Erythroblast (primary cell): ENCODE measurements at regions not wholly inside any gene's neighbourhood (a gene's known extent, or its start where the extent isn't known, plus 50 kb on each side); places are given as distances from the start of the nearest gene placed in this dataset.

ENCODE experiments used
- GATA1 ChIP-seq: IDR thresholded peaks from 2 replicates; pipeline ENCODE4 v1.6.1; 2011; ENCODE audit warnings: low read depth, mild to moderate bottlenecking, control low read depth, low read length, moderate library complexity
- POLR2A ChIP-seq: IDR thresholded peaks from 2 replicates; pipeline ENCODE4 v1.6.1; 2011; ENCODE audit warnings: mild to moderate bottlenecking, low read length

DNA sequence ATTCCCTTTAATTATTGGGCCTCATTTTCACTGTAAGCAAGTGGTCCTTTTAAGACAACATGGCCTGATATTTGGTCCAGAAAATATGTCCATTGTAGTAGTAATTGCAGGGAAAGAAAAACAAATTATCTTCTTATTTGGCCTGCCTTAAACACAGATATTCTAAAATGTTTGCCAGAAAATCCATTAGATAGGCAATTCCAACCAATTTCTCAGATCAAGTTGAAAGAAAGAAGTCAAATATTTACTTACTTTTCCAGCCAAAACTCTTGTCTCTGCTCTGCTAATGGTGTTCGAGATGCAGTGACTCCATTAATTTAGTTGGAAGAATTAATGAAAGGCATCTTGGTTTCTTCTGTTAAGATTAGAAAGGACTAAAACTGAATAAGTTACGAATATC is 757.3 kb upstream of the IGFBP3 start:
- TF ChIP-seq POLR2A (no peak), GATA1 (no peak)
